ENCODE measurements at regions not wholly inside any gene's neighbourhood (a gene's known extent, or its start where the extent isn't known, plus 50 kb on each side); places are given as distances from the start of the nearest gene placed in this dataset.
"Not testable (repeated sequence)": the region's sequence is repeated elsewhere in the genome, so short reads cannot be mapped to it uniquely, and the experiment has no call there.

DNA sequence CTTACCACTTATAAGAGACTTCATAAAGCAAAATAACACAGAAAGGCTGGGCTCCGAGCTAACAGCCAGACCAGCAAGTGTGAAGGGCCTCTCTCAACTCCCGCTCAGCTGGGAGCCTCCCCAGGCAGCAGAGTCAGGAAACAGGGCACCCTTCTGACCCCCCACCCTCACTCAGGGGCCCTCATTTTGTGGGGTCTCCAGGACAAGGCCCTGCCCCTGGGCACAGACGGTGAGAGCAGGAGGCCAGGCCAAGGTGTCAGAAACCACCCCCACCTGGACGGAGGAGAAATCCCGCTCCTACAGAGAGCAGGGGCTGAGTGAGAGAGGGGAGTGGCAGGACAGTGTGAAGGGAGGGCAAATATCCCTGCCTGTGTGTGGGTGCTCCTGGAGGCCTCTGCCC is 135.8 kb upstream of the FOXD4L5 start:
- Histone ChIP-seq H3K27ac (ENCODE audit: low read depth, low read length) (no peak overlapping the region), H3K9me3 (ENCODE audit: control insufficient read depth, low read length) (peaks cover 26% of the 10 kb centered on the region), H3K4me3 (ENCODE audit: low read length) (no peak overlapping the region), H3K36me3 (ENCODE audit: control insufficient read depth, insufficient read depth, low read length) (no peaks in the 10 kb centered on the region), H3K9ac (ENCODE audit: extremely low read depth, low read length, poor library complexity, severe bottlenecking) (no peak overlapping the region), H3K27me3 (ENCODE audit: control insufficient read depth, insufficient read depth, low read length, poor library complexity, severe bottlenecking) (no peaks in the 10 kb centered on the region), H3K4me1 (ENCODE audit: control insufficient read depth, insufficient read depth, low read length) (no peaks in the 10 kb centered on the region)
- 90% methylated on average over 5 of the region's 5 CpGs; no CpG with 5 or more reads in 1 of the 2 experiments for WGBS, 2 experiments (ENCODE audit: insufficient coverage in 1 of 2, insufficient read length in 1 of 2)
- no peaks in the 10 kb centered on the region for H3K4me1 Mint-ChIP-seq
- H3K4me3 Mint-ChIP-seq = no peak overlapping the region
- H3K27ac Mint-ChIP-seq = no peak overlapping the region
- peaks cover 12% of the 10 kb centered on the region for H3K36me3 Mint-ChIP-seq (ENCODE audit: low read depth)
- H3K9me3 Mint-ChIP-seq = peaks cover 84% of the 10 kb centered on the region
- peaks cover 1% of the 10 kb centered on the region for H3K27me3 Mint-ChIP-seq (ENCODE audit: insufficient read depth)
- TF ChIP-seq CTCF (conservative IDR thresholded peaks at IDR 0.05) = no peak
- DNase-seq = no peak

DNA sequence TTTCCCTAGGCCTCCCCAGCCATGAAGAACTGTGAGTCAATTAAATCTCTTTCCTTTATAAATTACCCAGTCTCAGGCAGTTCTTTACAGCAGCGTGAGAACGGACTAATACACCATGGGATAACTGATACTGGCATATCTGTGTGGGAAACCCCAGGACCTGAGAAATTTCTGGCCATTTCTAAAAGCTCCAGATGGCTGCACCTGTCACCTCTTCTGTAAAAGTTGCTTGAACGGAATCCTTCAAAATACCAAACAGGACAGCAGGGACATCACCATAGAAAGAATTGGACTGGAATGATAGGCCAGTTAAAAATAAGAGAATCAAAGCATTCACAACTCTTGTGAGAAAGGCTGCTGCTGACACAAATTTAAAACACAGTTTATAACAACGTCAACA is 134.0 kb upstream of the FOXD4L5 start:
- H3K27me3 Mint-ChIP-seq (ENCODE audit: insufficient read depth); H3K4me3 ChIP-seq (ENCODE audit: low read length); H3K9ac ChIP-seq (ENCODE audit: extremely low read depth, low read length, poor library complexity, severe bottlenecking); H3K4me1 ChIP-seq (ENCODE audit: control insufficient read depth, insufficient read depth, low read length); H3K36me3 ChIP-seq (ENCODE audit: control insufficient read depth, insufficient read depth, low read length); H3K4me1 Mint-ChIP-seq; H3K4me3 Mint-ChIP-seq; H3K27me3 ChIP-seq (ENCODE audit: control insufficient read depth, insufficient read depth, low read length, poor library complexity, severe bottlenecking); H3K27ac ChIP-seq (ENCODE audit: low read depth, low read length); H3K36me3 Mint-ChIP-seq (ENCODE audit: low read depth); DNase-seq; H3K27ac Mint-ChIP-seq: not testable (repeated sequence)
- H3K9me3 ChIP-seq (ENCODE audit: control insufficient read depth, low read length) = peaks cover 15% of the 10 kb centered on the region
- 71 to 88% methylated on average over 4 of the region's 4 CpGs for WGBS, 2 experiments (ENCODE audit: insufficient coverage in 1 of 2, insufficient read length in 1 of 2)
- peaks cover 83% of the 10 kb centered on the region for H3K9me3 Mint-ChIP-seq

DNA sequence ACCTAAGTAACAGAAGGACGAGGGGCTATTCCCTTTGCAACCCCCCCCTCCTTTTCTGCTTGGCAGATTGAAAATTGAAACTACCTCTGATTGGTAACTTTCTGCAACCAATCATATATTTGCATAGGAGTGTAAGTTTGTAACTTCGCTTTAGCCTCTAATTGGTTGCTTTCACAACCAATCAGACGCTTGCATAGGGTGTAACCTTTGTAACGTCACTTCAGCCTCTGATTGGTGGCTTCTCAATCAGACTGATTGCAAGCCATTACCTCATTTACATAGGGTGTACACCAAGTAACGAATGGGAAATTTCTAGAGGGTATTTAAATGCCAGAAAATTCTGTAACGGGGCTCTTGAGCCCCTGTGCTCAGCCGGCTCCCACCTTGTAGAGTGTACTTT is 131.9 kb upstream of the FOXD4L5 start:
- H3K27ac Mint-ChIP-seq; DNase-seq; H3K9ac ChIP-seq (ENCODE audit: extremely low read depth, low read length, poor library complexity, severe bottlenecking); H3K4me3 Mint-ChIP-seq; H3K36me3 ChIP-seq (ENCODE audit: control insufficient read depth, insufficient read depth, low read length); H3K4me1 Mint-ChIP-seq; H3K27me3 ChIP-seq (ENCODE audit: control insufficient read depth, insufficient read depth, low read length, poor library complexity, severe bottlenecking); H3K27me3 Mint-ChIP-seq (ENCODE audit: insufficient read depth); H3K36me3 Mint-ChIP-seq (ENCODE audit: low read depth); H3K4me3 ChIP-seq (ENCODE audit: low read length); H3K27ac ChIP-seq (ENCODE audit: low read depth, low read length); H3K4me1 ChIP-seq (ENCODE audit: control insufficient read depth, insufficient read depth, low read length): not testable (repeated sequence)
- 60 to 65% methylated on average over 6 to 7 of the region's 7 CpGs for WGBS, 2 experiments (ENCODE audit: insufficient coverage in 1 of 2, insufficient read length in 1 of 2)
- peaks cover 83% of the 10 kb centered on the region for H3K9me3 Mint-ChIP-seq
- H3K9me3 ChIP-seq (ENCODE audit: control insufficient read depth, low read length) = peaks cover 15% of the 10 kb centered on the region

DNA sequence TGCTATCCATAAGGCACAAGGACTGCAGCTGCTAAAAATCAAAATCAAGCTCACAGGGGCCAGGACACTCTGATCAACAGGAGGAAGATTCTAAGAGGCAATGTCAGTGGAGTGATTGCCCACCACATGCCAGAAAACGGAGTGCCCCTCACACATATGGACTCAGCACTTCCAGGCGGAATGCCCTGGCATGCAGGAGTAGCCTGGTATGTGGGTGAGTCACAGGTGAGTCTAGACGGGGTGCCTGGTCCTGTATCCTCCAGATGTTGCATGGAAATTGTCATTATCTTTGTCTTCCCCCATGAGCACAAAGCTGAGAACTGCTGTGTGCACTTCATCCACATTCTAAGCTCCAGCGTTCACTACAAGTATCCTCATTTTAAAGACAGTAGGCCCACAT is 129.2 kb upstream of the FOXD4L5 start:
- not testable (repeated sequence) for H3K4me1 ChIP-seq (ENCODE audit: control insufficient read depth, insufficient read depth, low read length); H3K36me3 ChIP-seq (ENCODE audit: control insufficient read depth, insufficient read depth, low read length); H3K4me3 Mint-ChIP-seq; H3K4me1 Mint-ChIP-seq; H3K27ac Mint-ChIP-seq; H3K36me3 Mint-ChIP-seq (ENCODE audit: low read depth); H3K4me3 ChIP-seq (ENCODE audit: low read length); DNase-seq; H3K9ac ChIP-seq (ENCODE audit: extremely low read depth, low read length, poor library complexity, severe bottlenecking); H3K27ac ChIP-seq (ENCODE audit: low read depth, low read length); H3K27me3 Mint-ChIP-seq (ENCODE audit: insufficient read depth); H3K27me3 ChIP-seq (ENCODE audit: control insufficient read depth, insufficient read depth, low read length, poor library complexity, severe bottlenecking)
- peaks cover 90% of the 10 kb centered on the region for H3K9me3 Mint-ChIP-seq
- H3K9me3 ChIP-seq (ENCODE audit: control insufficient read depth, low read length) = peaks cover 33% of the 10 kb centered on the region
- 40 to 89% methylated on average over 1 to 4 of the region's 4 CpGs for WGBS, 2 experiments (ENCODE audit: insufficient coverage in 1 of 2, insufficient read length in 1 of 2)

GRCh38 chr9:65413371-65413770 is 128.4 kb upstream of the FOXD4L5 start:
- not testable (repeated sequence) for H3K27ac Mint-ChIP-seq; H3K4me3 ChIP-seq (ENCODE audit: low read length); H3K27ac ChIP-seq (ENCODE audit: low read depth, low read length); H3K36me3 Mint-ChIP-seq (ENCODE audit: low read depth); H3K4me1 Mint-ChIP-seq; H3K27me3 Mint-ChIP-seq (ENCODE audit: insufficient read depth); H3K4me1 ChIP-seq (ENCODE audit: control insufficient read depth, insufficient read depth, low read length); H3K36me3 ChIP-seq (ENCODE audit: control insufficient read depth, insufficient read depth, low read length); H3K27me3 ChIP-seq (ENCODE audit: control insufficient read depth, insufficient read depth, low read length, poor library complexity, severe bottlenecking); DNase-seq; H3K4me3 Mint-ChIP-seq; H3K9ac ChIP-seq (ENCODE audit: extremely low read depth, low read length, poor library complexity, severe bottlenecking)
- H3K9me3 ChIP-seq (ENCODE audit: control insufficient read depth, low read length) = peaks cover 33% of the 10 kb centered on the region
- peaks cover 86% of the 10 kb centered on the region for H3K9me3 Mint-ChIP-seq
- 73 to 83% methylated on average over 2 to 5 of the region's 5 CpGs for WGBS, 2 experiments (ENCODE audit: insufficient coverage in 1 of 2, insufficient read length in 1 of 2)
